IMR-90 (cell line): ENCODE measurements at regions not wholly inside any gene's neighbourhood (a gene's known extent, or its start where the extent isn't known, plus 50 kb on each side); places are given as distances from the start of the nearest gene placed in this dataset.

ENCODE experiments used
- ATAC-seq: fragments of 200-7000 bp; cut with Tn5 transposase; 2 replicates; pipeline ENCODE4 v1.9.1; 2020; ENCODE audit warnings: low read depth, mild to moderate bottlenecking, moderate library complexity
- BruUV-seq: library from RNA; stranded (reverse); fragments of 400-500 nt; replicated peaks from 2 replicates; lab custom pipeline; 2021; lab: Mats Ljungman, UMichigan
- CTCF ChIA-PET: fragments of 300-600 bp; formaldehyde crosslinking; extraction: SDS; loops from one replicate; lab custom pipeline; 2021; ENCODE audit warnings: antibody characterized with exemption; lab: Yijun Ruan, JAX
- POLR2A ChIA-PET: fragments of 300-600 bp; sonication (Branson Sonifier 250); formaldehyde crosslinking; loops from one replicate; lab custom pipeline; 2022; ENCODE audit warnings: antibody characterized with exemption; ENCODE audit not compliant: unreplicated experiment; lab: Charles Lee
- DNase-seq: peaks from one replicate; pipeline ENCODE4 v3.0.0; 2013
- H2AFZ ChIP-seq: replicated peaks from 2 replicates; pipeline ENCODE3; 2013; ENCODE audit warnings: low read length, mild to moderate bottlenecking; ENCODE audit not compliant: poor library complexity
- H2AK5ac ChIP-seq: 2 replicates; pipeline ENCODE4 v1.6.1; 2013; ENCODE audit warnings: low read depth, low read length, inconsistent platforms
- H2AK9ac ChIP-seq: replicated peaks from 2 replicates; pipeline ENCODE3; 2013; ENCODE audit warnings: mild to moderate bottlenecking, low read depth, low read length, moderate library complexity; ENCODE audit not compliant: poor library complexity
- H2BK120ac ChIP-seq: 2 replicates; pipeline ENCODE4 v1.6.1; 2013; ENCODE audit warnings: low read depth, low read length, inconsistent platforms
- H2BK15ac ChIP-seq: 3 replicates; pipeline ENCODE4 v1.6.1; 2013; ENCODE audit warnings: low read depth, low read length, inconsistent platforms
- H2BK20ac ChIP-seq: 2 replicates; pipeline ENCODE4 v1.6.1; 2013; ENCODE audit warnings: low read depth, mild to moderate bottlenecking, inconsistent platforms, low read length, moderate library complexity
- H2BK5ac ChIP-seq: 2 replicates; pipeline ENCODE4 v1.6.1; 2013; ENCODE audit warnings: mild to moderate bottlenecking, low read depth, low read length, inconsistent platforms; ENCODE audit not compliant: poor library complexity, severe bottlenecking
- H3K14ac ChIP-seq: replicated peaks from 2 replicates; pipeline ENCODE4 v1.6.1; 2013; ENCODE audit warnings: low read depth, low read length, inconsistent platforms
- H3K18ac ChIP-seq: 2 replicates; pipeline ENCODE4 v1.6.1; 2013; ENCODE audit warnings: low read depth, low read length, control low read depth
- H3K23ac ChIP-seq: 2 replicates; pipeline ENCODE4 v1.6.1; 2013; ENCODE audit warnings: low read depth, low read length, inconsistent platforms
- H3K27ac ChIP-seq: 2 replicates; pipeline ENCODE4 v1.5.1; 2013; ENCODE audit warnings: mild to moderate bottlenecking, control low read depth, low read length; ENCODE audit not compliant: insufficient read depth
- H3K27me3 ChIP-seq: 2 replicates; pipeline ENCODE4 v1.6.1; 2013; ENCODE audit warnings: low read length; ENCODE audit not compliant: control insufficient read depth, insufficient read depth
- H3K36me3 ChIP-seq: 2 replicates; pipeline ENCODE4 v1.6.1; 2013; ENCODE audit warnings: low read length, mixed read lengths; ENCODE audit not compliant: control insufficient read depth, insufficient read depth
- H3K4ac ChIP-seq: 2 replicates; pipeline ENCODE4 v1.6.1; 2013; ENCODE audit warnings: low read depth, low read length, inconsistent platforms
- H3K4me1 ChIP-seq: 2 replicates; pipeline ENCODE4 v1.6.1; 2013; ENCODE audit warnings: low read length, mixed read lengths; ENCODE audit not compliant: control insufficient read depth, insufficient read depth
- H3K4me2 ChIP-seq: 2 replicates; pipeline ENCODE4 v1.6.1; 2013; ENCODE audit warnings: low read depth, mild to moderate bottlenecking, control low read depth, low read length, moderate library complexity
- H3K4me3 ChIP-seq: 2 replicates; pipeline ENCODE4 v1.5.1; 2013; ENCODE audit warnings: low read depth, mild to moderate bottlenecking, control low read depth, low read length, moderate library complexity; ENCODE audit not compliant: insufficient read depth
- H3K56ac ChIP-seq: 2 replicates; pipeline ENCODE4 v1.6.1; 2013; ENCODE audit warnings: low read length, inconsistent platforms; ENCODE audit not compliant: insufficient read depth; ENCODE audit errors: extremely low read depth
- H3K79me1 ChIP-seq, 2 experiments: 2 replicates each; pipeline ENCODE4 v1.6.1; 2013; ENCODE audit warnings: low read length in 2 of 2, inconsistent platforms in 1 of 2, low read depth in 1 of 2
- H3K9ac ChIP-seq: 2 replicates; pipeline ENCODE4 v1.6.1; 2013; ENCODE audit warnings: low read depth, low read length, control low read depth
- H3K9me1 ChIP-seq: 2 replicates; pipeline ENCODE4 v1.6.1; 2013; ENCODE audit warnings: low read length, inconsistent platforms; ENCODE audit not compliant: insufficient read depth
- H3K9me3 ChIP-seq: 2 replicates; pipeline ENCODE4 v1.6.1; 2013; ENCODE audit warnings: low read length; ENCODE audit not compliant: control insufficient read depth, insufficient read depth
- H4K20me1 ChIP-seq: 2 replicates; pipeline ENCODE4 v1.6.1; 2013; ENCODE audit warnings: low read length, inconsistent platforms; ENCODE audit not compliant: insufficient read depth
- H4K5ac ChIP-seq: 2 replicates; pipeline ENCODE4 v1.6.1; 2013; ENCODE audit warnings: mild to moderate bottlenecking, low read depth, low read length, control low read depth
- H4K8ac ChIP-seq, 2 experiments: 2 replicates each; pipeline ENCODE4 v1.6.1; 2013; ENCODE audit warnings: low read depth in 2 of 2, low read length in 2 of 2, control low read depth in 1 of 2, inconsistent platforms in 1 of 2
- H4K91ac ChIP-seq: 2 replicates; pipeline ENCODE4 v1.6.1; 2013; ENCODE audit warnings: low read depth, low read length, inconsistent platforms; ENCODE audit not compliant: insufficient read depth
- BHLHE40 ChIP-seq: fragments of 150-350 bp; IDR thresholded peaks from 2 replicates; pipeline ENCODE4 v1.6.1; 2016; ENCODE audit warnings: mild to moderate bottlenecking, low read depth, low read length
- CEBPB ChIP-seq: IDR thresholded peaks from 2 replicates; pipeline ENCODE4 v1.6.1; 2012; ENCODE audit warnings: low read depth, low read length, improper control_type of control experiment
- CHD1 ChIP-seq: IDR thresholded peaks from 2 replicates; pipeline ENCODE4 v1.6.1; 2012; ENCODE audit warnings: low read depth, low read length, improper control_type of control experiment
- ELK1 ChIP-seq: fragments of 150-350 bp; IDR thresholded peaks from 2 replicates; pipeline ENCODE4 v1.6.1; 2016; ENCODE audit warnings: low read depth, mild to moderate bottlenecking, low read length, moderate library complexity, borderline replicate concordance
- FOS ChIP-seq: fragments of 150-350 bp; IDR thresholded peaks from 2 replicates; pipeline ENCODE4 v1.6.1; 2016; ENCODE audit warnings: low read depth, low read length
- MAFK ChIP-seq: IDR thresholded peaks from 2 replicates; pipeline ENCODE4 v1.6.1; 2012; ENCODE audit warnings: low read depth, low read length, improper control_type of control experiment
- MAZ ChIP-seq: IDR thresholded peaks from 2 replicates; pipeline ENCODE4 v1.6.1; 2012; ENCODE audit warnings: low read depth, mild to moderate bottlenecking, low read length, improper control_type of control experiment, moderate library complexity, borderline replicate concordance
- MXI1 ChIP-seq: IDR thresholded peaks from 2 replicates; pipeline ENCODE4 v1.6.1; 2012; ENCODE audit warnings: low read depth, mild to moderate bottlenecking, low read length, moderate library complexity, borderline replicate concordance
- NFE2L2 ChIP-seq: fragments of 150-350 bp; IDR thresholded peaks from 2 replicates; pipeline ENCODE4 v1.6.1; 2016; ENCODE audit warnings: low read depth, mild to moderate bottlenecking, low read length
- POLR2A ChIP-seq: IDR thresholded peaks from 2 replicates; pipeline ENCODE4 v1.6.1; 2012; ENCODE audit warnings: mild to moderate bottlenecking, low read depth, low read length
- RAD21 ChIP-seq: IDR thresholded peaks from 2 replicates; pipeline ENCODE4 v1.6.1; 2012; ENCODE audit warnings: low read length, improper control_type of control experiment
- RCOR1 ChIP-seq: IDR thresholded peaks from 2 replicates; pipeline ENCODE4 v1.6.1; 2012; ENCODE audit warnings: mild to moderate bottlenecking, low read length, improper control_type of control experiment; ENCODE audit not compliant: insufficient replicate concordance
- RFX5 ChIP-seq: IDR thresholded peaks from 2 replicates; pipeline ENCODE4 v1.8.0; 2012; ENCODE audit warnings: low read depth, mild to moderate bottlenecking, low read length, moderate library complexity
- SMC3 ChIP-seq: fragments of 150-350 bp; IDR thresholded peaks from 2 replicates; pipeline ENCODE4 v1.6.1; 2016; ENCODE audit warnings: low read depth, mild to moderate bottlenecking, antibody characterized with exemption, low read length, moderate library complexity
- USF2 ChIP-seq: fragments of 150-350 bp; IDR thresholded peaks from 2 replicates; pipeline ENCODE4 v1.6.1; 2017; ENCODE audit warnings: mild to moderate bottlenecking, antibody characterized with exemption, low read length, low read depth
- whole genome bisulfite sequencing, 2 experiments: methylation state at CpG; one replicate each; pipeline versions ENCODE4 v1.1.5 to v1.1.7; 2013; ENCODE audit warnings: missing lambda C conversion rate in 2 of 2; ENCODE audit not compliant: insufficient read length in 1 of 2; ENCODE audit errors: extremely low coverage in 2 of 2; 5-methylcytosine and 5-hydroxymethylcytosine counted together
- dilution Hi-C: fragments of 300-500 bp; cut with HindIII; formaldehyde crosslinking; loops from one replicate; pipeline ENCODE4 v1.14.3; 2018; ENCODE audit warnings: low sequenced_read_pairs; ENCODE audit not compliant: unreplicated experiment
- in situ Hi-C: fragments of 300-500 bp; cut with MboI; formaldehyde crosslinking; loops from 3 replicates; pipeline ENCODE4 v1.14.3; 2019; ENCODE audit warnings: low sequenced_read_pairs, inconsistent platforms, mixed read lengths
- intact Hi-C: fragments of 100-400 bp; cut with micrococcal nuclease; formaldehyde crosslinking; loops from 2 replicates; pipeline ENCODE4 v1.10.0; 2022
- TF ChIP-seq, protein P1 (sequence below): conservative IDR thresholded peaks from 2 replicates; pipeline ENCODE4 v1.5.1; 2012; ENCODE audit warnings: mild to moderate bottlenecking, low read depth, low read length, improper control_type of control experiment

- H3K4me3 ChIP-seq: no peak overlapping the region
- intact Hi-C loops: no loop called here
Observed at GRCh38 chr6:47879015-47879414, 97.2 kb downstream of the OPN5 start.

More at GRCh38 chr6:47879015-47879414, 97.2 kb downstream of the OPN5 start:
- WGBS, 2 experiments: 83% methylated on average over 1 of the region's 7 CpGs; no CpG with 5 or more reads in 1 of the 2 experiments
- no TSS peak for BruUV-seq
- Histone ChIP-seq H3K4me1 (no peaks in the 10 kb centered on the region), H4K8ac (no peak overlapping the region), H3K27me3 (no peaks in the 10 kb centered on the region), H2AFZ (no peak overlapping the region), H3K9ac (no peak overlapping the region), H2BK15ac (no peak overlapping the region), H3K14ac (no peak overlapping the region), H3K27ac (no peak overlapping the region), H3K18ac (no peak overlapping the region), H3K4me2 (no peak overlapping the region), H3K36me3 (no peaks in the 10 kb centered on the region), H2BK120ac (no peak overlapping the region), H2BK20ac (no peak overlapping the region), H3K9me3 (no peaks in the 10 kb centered on the region), H3K56ac (no peak overlapping the region), H3K23ac (no peak overlapping the region), H2AK9ac (no peak overlapping the region), H3K4ac (no peak overlapping the region), H3K79me1 (no peaks in the 10 kb centered on the region), H4K5ac (no peak overlapping the region), H4K20me1 (no peaks in the 10 kb centered on the region), H2BK5ac (no peak overlapping the region), H4K91ac (no peak overlapping the region), H3K9me1 (no peaks in the 10 kb centered on the region), H2AK5ac (no peak overlapping the region)
- ATAC-seq (no peak), DNase-seq (no peak)
- ChIA-PET POLR2A (no interaction called here), CTCF (no interaction called here)
- in situ Hi-C loops: no loop called here
- TF ChIP-seq CEBPB (no peak), ELK1 (no peak), POLR2A (no peak), MAZ (no peak), MAFK (no peak), MXI1 (no peak), RAD21 (no peak), CHD1 (no peak), RCOR1 (no peak), SMC3 (no peak), USF2 (no peak), NFE2L2 (no peak), RFX5 (no peak), BHLHE40 (no peak), FOS (no peak)
- TF ChIP-seq, protein P1, sequence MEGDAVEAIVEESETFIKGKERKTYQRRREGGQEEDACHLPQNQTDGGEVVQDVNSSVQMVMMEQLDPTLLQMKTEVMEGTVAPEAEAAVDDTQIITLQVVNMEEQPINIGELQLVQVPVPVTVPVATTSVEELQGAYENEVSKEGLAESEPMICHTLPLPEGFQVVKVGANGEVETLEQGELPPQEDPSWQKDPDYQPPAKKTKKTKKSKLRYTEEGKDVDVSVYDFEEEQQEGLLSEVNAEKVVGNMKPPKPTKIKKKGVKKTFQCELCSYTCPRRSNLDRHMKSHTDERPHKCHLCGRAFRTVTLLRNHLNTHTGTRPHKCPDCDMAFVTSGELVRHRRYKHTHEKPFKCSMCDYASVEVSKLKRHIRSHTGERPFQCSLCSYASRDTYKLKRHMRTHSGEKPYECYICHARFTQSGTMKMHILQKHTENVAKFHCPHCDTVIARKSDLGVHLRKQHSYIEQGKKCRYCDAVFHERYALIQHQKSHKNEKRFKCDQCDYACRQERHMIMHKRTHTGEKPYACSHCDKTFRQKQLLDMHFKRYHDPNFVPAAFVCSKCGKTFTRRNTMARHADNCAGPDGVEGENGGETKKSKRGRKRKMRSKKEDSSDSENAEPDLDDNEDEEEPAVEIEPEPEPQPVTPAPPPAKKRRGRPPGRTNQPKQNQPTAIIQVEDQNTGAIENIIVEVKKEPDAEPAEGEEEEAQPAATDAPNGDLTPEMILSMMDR: no peak
- dilution Hi-C loops: no loop called here
